Right renal cortex interstitium (tissue), 3 donors: ENCODE measurements at regions not wholly inside any gene's neighbourhood (a gene's known extent, or its start where the extent isn't known, plus 50 kb on each side); places are given as distances from the start of the nearest gene placed in this dataset.

Source experiments
- DNase-seq, 3 donors: peaks; one replicate each; pipeline ENCODE4 v3.0.0-alpha.2; 2013; ENCODE audit warnings: low read depth in 3 of 3, low spot score in 2 of 3

DNA sequence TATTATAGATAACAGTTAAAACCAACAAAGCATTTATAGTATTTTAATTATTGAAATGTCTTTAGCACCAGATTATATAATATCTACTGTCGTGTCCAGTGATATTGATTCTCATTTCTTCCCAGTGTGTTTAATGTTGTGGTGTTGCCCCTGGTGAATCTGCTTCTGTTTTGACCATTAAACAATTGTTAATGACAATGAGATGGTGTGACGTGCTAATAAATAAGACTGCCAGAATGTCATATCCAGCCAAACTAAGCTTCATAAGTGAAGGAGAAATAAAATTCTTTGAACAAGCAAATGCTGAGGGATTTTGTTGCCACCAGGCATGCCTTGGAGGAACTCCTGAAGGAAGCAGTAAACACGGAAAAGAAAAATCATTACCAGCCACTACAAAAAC lies 480.0 kb upstream of the ROBO1 start:
- DNase-seq = no peak

DNA sequence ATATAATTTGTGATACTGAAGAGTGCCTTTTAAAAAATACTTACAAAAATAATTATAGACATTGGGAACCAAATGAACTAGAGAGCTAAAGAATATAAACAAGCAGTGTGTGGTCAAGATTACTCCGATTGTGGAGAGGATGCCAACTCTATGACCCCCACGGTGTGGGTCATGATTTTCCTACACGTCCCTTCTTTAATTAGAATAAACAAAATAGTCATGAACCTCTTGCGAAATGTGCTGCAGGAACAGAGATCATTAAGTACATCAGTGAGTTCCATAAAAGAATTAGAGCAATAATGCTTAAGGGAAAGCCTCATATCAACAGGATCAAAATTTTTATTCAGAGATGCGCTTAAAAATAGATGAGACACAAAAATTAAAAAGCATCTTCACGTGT lies 476.6 kb upstream of the ROBO1 start:
- DNase-seq = no peak

- no peak for DNase-seq
These were observed 474.0 kb upstream of the ROBO1 start for GRCh38 chr3:80241791-80242190.

DNA sequence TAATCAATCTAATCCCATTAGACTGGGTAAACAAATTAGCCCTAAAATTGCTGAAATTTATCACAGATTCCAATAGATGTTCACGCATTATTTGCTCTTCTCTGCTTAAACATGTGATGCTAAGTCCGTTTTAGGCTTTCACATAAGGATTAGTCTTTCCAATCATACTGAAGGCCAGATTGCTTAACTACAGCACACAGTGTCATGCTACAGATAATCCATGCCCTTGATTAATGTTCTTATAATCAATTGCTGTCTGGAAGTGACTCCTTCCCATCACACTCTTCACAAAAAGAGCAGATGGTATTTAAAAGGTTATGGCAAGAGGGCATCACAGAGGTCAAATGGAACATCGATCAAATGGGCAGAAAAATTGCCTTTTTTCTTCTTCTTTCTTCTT lies 471.5 kb upstream of the ROBO1 start:
- DNase-seq = no peak

GRCh38 chr3:80238606-80239005 lies 470.8 kb upstream of the ROBO1 start:
- DNase-seq = no peak

DNA sequence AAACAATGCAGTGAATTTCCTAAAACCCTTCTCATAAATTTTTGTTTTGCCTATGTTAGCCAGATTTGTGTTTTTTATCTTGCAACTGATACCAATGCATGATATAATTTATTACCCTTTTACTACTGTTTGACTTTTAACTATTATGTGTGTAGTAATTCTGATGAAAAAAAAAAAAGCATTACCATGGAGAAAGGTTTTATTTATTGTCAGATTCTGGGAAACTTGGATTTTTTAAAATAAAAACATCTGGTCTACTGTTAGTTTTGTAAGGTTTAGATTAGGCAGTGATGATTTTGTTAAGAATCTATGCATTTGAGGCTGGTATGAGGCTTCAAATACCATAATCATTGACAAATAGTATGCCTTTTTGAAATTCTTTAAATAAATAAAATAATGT lies 470.4 kb upstream of the ROBO1 start:
- no peak for DNase-seq

DNA sequence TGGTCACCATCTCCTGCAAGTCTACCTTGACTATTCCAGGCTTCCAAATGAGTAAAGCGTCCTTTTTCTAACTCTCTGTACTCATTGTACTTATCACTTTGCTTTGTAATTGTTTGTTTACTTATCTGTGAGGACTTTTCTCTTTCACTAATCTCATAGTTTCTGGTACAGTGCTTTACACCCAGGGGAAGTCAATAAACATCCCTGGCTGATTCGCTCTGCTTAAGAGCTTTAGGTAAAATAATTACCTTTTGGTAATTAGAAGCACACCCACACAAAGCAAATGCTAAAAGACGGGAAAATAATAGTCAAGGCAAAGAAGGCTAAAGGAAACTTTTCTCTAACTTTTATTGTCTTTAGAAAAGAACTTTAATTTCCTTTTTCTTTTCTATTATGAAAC lies 466.9 kb upstream of the ROBO1 start:
- no peak for DNase-seq

DNA sequence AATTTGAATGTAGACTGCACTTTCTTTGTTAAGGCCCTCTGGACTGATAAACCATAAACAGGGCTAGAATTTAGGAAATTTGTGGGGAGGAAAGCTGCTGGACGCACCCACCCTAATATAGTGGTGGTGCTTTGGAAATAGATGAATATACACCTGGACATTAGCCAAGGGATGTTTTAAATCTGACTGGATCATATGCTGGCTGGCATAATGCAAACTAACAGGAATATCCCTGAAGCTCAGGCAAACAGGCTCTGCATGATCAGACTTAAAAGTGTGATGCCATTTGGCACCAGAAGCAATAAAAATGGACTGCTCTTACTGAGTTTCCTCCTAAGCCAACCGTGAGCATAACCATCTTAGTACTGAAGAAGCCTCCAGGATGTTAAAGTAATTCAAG lies 465.8 kb upstream of the ROBO1 start:
- no peak for DNase-seq

DNA sequence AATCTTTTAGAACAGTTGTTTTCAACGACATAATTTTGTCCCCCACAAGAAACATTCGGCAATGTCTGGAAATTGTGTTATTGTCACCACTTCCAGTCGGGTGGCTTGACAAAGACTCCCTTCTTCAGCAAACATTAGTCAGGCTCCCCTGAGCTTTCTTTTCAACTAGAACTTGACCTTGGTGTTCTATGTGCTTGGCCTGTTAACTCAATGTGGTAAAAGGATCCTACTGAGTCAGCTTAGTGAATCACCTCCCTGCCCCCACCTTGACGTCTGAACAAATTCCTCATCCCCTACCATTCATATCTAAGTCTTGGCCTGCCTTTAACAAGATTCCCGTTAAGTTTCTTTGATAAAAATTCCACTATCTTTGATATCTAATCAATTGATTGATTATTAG lies 465.0 kb upstream of the ROBO1 start:
- no peak for DNase-seq

DNA sequence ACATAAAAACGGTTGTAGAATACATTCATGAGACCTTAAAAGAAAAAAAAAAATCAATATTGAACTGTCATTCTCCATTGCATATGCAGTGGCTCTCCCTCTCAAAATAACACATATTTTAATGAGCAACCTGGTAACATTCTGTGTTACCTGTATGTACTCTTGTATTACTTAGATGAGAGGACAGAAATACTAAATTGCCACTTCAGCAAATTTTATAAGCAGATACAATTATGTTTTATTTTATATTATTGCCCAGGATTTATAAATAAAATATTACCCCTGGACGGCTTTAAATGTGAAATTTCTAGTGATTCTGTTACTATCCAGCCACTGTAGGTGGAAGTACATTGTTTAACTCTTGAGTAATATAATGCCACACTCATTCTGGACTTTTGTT lies 463.2 kb upstream of the ROBO1 start:
- DNase-seq = no peak

GRCh38 chr3:80227216-80227615 lies 459.4 kb upstream of the ROBO1 start:
- no peak for DNase-seq

GRCh38 chr3:80215191-80215590 lies 447.4 kb upstream of the ROBO1 start:
- no peak for DNase-seq

- DNase-seq = no peak
These were observed 445.3 kb upstream of the ROBO1 start for GRCh38 chr3:80213086-80213485.

DNA sequence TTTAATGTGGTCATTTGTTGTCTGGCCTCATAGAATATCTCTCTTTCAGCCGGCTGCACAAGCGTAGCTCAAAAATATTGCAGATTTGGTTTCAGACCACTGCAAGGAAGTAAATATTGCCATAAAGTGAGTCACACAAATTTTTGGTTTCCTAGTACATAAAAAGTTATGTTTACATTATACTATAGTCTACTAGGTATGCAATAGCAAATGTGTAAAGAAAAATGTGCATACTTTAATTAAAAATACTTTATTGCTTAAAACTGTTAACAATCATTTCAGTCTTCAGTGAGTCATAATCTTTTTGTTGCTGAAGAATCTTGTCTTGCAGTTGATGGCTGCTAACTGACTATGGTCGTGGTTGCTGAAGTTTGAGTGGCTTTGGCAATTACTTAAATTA lies 425.1 kb upstream of the ROBO1 start:
- no peak for DNase-seq

DNA sequence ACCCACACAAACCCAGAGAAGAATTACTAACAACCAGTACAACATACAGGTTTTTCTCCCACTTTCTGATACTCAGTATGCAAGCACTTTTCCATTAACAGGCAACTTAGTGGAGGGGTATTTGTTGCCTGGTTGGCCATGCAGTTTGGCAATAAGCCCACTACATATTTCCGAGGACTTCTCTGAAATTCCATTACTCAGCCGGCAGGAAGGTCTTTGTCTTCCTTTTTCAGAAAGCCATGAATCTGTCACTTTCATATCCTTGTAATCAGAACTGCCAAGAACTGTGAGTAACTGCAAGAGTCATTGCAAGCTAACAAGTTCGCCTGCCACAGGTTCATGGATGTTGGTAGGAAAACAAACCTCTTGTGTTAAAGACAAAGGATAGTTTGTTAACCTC lies 422.3 kb upstream of the ROBO1 start:
- peak in 2 of 3 donors; percentile 4 to 5 for DNase-seq

DNA sequence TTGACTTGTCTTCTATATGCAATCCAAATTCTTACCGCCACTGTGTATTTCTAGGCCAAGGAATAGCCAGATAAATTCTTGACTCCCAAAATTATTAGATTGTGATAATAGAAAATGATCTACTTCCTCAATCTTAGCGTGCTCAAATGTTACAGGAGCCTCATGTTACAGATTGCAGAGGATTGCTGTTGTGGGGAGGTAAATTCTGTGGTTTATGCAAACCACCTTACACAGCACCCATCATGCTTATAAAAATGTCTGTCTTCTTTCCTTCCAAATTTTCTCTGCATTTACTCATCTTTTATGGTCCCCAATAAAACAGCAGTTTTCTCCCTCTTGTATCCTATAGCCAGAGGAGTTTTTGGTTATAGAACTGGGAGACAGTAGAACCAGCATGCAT lies 420.2 kb upstream of the ROBO1 start:
- no peak for DNase-seq

DNA sequence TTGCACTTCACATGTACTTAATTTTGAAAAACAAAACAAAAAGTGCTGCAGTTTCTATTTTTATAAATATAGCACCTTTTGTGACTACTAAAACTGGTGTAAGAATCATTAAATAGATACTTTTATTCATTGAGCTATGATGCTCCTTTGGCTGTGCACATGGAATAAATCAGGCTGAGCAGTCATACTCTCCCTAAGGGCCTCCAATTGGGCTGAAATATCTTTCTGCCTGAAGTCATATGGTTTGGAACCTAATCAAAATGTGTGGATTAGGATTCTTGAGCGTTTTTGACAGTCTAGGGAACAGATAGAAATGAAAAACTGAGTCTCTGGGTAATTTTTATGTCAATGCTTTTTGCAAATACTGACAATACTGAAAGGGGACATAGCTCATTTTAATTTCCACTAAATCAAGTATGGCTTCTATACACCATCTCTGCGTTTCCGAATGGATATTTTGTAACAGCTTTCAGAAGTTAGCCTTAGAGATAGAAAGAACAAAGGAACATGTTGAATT lies 392.2 kb upstream of the ROBO1 start:
- no peak for DNase-seq

GRCh38 chr3:80158332-80158731 lies 390.5 kb upstream of the ROBO1 start:
- no peak for DNase-seq

DNA sequence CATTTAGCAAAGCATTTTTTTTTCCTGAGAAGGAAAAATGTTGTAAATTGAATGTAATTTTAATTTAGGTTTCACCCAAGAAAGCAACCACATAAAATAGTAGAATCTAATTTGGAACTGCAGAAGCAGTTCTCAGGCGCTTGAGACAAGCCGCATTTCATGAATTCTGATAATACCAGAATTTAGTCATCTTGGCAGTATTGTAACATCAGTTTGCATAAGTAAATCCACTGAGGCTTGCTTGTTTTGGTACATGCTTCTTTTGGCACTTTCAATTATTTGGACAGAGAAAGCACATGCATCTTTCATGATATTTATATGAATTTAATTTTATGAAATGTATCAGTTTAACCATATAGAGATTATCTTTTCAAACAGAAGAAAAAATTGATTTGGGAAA lies 389.7 kb upstream of the ROBO1 start:
- no peak for DNase-seq

- no peak for DNase-seq
These were observed 384.9 kb upstream of the ROBO1 start for GRCh38 chr3:80152692-80153091.

DNA sequence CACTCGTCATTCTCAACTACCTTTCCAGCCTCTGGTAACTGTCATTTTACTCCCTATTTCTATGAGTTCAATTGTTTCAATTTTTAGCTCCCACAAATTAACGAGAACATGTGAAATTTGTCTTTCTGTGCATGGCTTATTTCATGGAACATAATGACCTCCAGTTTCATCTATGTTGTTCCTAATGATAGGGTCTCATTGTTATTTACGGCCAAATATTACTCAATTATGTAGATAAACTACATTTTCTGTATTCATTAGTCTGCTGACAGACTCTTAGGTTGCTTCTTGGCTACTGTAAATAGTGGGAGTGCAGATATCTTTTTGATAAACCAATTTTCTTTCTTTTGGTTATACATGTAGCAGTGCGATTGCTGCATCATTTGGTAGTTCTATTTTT lies 374.9 kb upstream of the ROBO1 start:
- DNase-seq = no peak

DNA sequence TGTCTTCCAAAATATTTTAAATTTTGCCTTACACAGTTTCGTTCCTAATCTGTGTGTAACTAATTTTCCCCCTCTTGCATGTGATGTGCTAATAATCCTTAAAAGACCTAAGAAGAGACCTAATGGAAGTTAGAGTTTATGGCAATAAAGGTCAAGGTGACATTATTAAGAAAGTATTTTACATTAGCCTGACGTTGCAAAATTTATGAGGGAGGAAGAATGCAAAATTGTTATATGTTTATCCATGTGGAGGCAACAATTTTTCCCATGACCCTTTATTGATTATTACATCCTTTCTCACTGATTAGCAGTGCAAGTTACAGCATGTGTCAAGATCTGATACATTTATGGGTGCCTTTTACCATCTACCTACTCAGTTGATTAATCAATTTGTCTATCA lies 373.8 kb upstream of the ROBO1 start:
- no peak for DNase-seq

GRCh38 chr3:80116281-80116680 lies 348.5 kb upstream of the ROBO1 start:
- no peak for DNase-seq

DNA sequence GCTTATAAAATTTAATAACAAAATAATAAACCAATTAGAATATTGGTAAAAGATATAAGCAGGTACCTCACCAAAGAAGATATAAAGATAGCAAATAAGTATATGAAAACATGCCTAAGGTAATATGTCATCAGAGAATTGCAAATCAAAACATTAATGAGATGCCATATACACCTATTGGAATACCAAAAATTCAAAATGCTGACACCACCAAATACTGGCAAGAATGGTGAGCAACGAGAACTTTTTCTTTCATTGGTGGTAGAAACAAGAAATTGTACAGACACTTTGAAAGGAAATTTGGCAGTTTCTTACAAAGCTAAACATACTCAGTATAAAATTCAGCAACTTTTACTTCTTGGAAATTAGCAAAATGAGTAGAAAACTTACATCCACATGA lies 346.9 kb upstream of the ROBO1 start:
- no peak for DNase-seq
